ENCODE measurements at regions not wholly inside any gene's neighbourhood (a gene's known extent, or its start where the extent isn't known, plus 50 kb on each side); places are given as distances from the start of the nearest gene placed in this dataset.

- TF ChIP-seq CTCF (conservative IDR thresholded peaks at IDR 0.05 in 1 of 2, IDR thresholded peaks at IDR 0.05 in 1 of 2; ENCODE audit: low read depth in 1 of 2, low read length in 2 of 2): no peak
- TF ChIP-seq EZH2 (IDR thresholded peaks at IDR 0.05; ENCODE audit: low read length, missing control alignments): no peak
Observed at GRCh38 chr10:78194539-78195402, 161.1 kb downstream of the RPS24 start.
